ENCODE measurements at regions not wholly inside any gene's neighbourhood (a gene's known extent, or its start where the extent isn't known, plus 50 kb on each side); places are given as distances from the start of the nearest gene placed in this dataset.
"Not testable (repeated sequence)": the region's sequence is repeated elsewhere in the genome, so short reads cannot be mapped to it uniquely, and the experiment has no call there.

DNA sequence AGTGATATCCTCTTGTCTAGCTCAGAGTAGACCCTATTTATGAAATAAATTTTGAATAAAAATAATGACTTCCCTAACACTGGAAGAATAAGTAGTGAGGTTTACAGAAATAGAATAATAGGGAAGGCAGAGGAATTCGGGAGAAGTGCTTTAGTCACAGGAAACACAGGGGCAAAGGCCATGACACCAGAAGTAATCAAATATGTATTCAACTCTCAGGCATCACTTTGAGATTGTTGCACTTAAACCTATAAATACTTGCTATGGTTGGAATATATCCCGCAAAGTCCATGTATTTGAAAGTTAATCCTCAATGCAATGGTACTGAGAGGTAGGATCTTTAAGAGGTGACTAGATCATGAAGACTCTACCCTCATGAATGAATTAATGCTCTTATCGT, 166.8 kb downstream of the YIPF5 start:
- no peak for DNase-seq (ENCODE audit: low spot score)

- no peak for DNase-seq (ENCODE audit: low spot score)
These were observed 166.3 kb downstream of the YIPF5 start for GRCh38 chr5:144004146-144004545.

- DNase-seq (ENCODE audit: low spot score), result no peak
These were observed 165.7 kb downstream of the YIPF5 start for GRCh38 chr5:144004751-144005150.

DNA sequence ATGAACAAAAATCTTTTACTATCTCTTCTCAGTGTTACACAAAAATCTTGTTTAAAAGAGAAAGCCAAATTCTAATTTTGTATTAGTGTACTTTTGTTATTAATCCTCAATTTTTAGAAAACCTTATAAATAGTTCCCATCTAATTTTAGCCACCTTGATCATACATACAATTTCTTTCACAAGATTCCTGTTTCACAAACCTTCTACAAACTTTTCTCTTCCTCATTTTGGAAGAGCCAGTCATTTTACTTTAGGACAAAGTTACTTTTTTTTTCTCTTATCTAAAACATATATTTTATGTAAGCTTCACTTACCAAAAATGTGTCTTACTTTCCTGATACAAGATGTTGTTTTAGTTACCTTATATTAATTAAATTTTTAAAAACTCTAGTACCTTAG, 161.3 kb downstream of the YIPF5 start:
- DNase-seq (ENCODE audit: low spot score), result no peak

DNA sequence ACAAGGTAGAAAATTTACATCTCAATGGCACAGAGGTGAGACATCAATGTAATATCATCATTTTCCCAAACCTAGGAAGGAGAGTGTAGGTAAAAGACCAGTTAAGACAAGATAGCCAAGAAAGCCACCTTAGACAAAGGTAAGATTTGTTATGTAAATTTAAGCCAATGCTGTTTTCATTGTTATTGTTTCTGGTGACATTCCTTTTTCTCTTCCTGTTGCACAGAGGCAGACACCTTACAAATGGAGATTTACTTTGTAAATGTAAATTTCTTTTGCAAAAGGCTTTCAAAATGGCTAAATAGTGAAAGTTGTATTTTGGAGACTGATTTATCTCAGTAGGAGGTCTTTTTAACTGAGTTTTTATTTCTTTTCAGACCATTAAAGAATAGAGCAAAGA, 159.1 kb downstream of the YIPF5 start:
- DNase-seq (ENCODE audit: low spot score), result no peak

- no peak for DNase-seq (ENCODE audit: low spot score)
These were observed 156.6 kb downstream of the YIPF5 start for GRCh38 chr5:144013816-144014215.

- no peak for DNase-seq (ENCODE audit: low spot score)
These were observed 154.5 kb downstream of the YIPF5 start for GRCh38 chr5:144015961-144016360.

DNA sequence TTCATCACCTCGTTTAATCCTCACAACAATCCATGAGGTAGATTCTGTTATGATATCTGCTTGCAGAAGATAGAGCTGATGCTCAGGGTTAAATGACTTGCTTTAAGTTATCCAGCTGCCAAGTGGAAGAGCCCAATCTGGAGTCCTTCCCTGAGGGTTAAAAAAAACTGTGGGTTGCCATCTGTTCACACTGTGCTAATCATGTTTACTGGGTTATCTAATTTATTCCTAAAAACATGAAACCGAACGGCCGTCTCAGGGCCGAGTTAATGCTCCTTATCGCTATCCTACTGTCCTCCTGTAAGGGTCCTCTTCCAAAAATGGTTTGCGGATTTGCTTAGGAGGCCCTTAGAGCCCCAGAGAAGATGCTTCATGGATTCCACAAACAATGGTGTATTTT, 153.3 kb downstream of the YIPF5 start:
- no peak for DNase-seq (ENCODE audit: low spot score)

GRCh38 chr5:144017631-144018030, 152.8 kb downstream of the YIPF5 start:
- DNase-seq (ENCODE audit: low spot score), result no peak

DNA sequence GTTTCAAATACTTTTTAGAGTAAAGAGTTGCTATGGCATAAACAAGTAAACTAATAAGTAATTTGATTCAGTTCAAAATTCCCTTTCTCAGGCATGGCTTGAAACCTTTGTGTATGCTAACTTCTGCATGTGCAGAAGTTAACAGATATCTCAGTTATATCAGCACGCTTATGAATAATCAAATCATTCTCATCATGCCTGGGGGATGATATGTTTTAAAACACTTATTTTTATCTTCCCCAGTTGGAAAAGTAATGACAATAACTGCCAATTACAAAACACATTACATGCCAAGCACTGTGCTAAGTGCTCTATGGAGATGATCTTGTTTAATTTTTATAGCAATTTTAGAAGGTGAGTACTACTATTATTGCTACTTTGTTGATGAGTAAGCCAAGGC, 146.4 kb downstream of the YIPF5 start:
- no peak for DNase-seq (ENCODE audit: low spot score)

DNA sequence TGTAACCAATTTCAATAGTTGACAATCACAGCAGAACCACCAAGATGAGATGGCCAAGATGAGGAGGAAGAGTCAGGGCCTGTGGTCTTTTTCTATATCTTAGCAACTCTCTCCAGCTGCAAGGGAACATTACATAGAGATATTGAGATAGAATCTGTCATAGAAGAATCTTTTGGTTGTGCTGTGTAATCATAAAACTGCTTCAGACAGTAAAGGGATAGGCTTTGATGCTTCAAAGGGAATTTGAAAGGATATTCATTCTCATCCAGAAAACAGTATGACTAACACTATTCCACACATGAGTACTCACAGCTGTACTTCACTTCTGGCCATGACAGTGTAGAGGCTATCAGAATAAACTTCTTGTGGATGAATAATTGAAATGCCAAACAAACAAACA, 145.9 kb downstream of the YIPF5 start:
- DNase-seq (ENCODE audit: low spot score), result no peak

GRCh38 chr5:144026286-144026685, 144.2 kb downstream of the YIPF5 start:
- no peak for DNase-seq (ENCODE audit: low spot score)

DNA sequence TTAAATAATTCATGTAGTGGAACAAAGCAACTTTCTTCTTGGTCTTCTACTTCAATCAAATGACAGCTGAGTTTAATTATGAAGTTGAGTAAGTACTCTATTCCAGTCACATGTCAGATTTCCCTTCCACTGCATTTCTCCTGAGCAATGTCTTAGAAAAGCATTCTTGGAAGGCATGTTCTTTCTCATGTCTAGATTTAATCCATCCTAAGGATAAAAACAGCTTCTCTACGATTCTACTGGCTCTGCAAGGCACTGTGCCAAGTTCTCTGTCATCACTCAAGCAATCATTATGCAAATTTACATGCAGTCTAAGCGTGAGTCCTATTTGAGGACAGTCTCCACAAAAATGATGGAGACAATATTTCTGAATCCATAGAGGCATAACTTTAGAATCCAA, 142.4 kb downstream of the YIPF5 start:
- no peak for DNase-seq (ENCODE audit: low spot score)

GRCh38 chr5:144028636-144029035, 141.8 kb downstream of the YIPF5 start:
- no peak for DNase-seq (ENCODE audit: low spot score)

DNA sequence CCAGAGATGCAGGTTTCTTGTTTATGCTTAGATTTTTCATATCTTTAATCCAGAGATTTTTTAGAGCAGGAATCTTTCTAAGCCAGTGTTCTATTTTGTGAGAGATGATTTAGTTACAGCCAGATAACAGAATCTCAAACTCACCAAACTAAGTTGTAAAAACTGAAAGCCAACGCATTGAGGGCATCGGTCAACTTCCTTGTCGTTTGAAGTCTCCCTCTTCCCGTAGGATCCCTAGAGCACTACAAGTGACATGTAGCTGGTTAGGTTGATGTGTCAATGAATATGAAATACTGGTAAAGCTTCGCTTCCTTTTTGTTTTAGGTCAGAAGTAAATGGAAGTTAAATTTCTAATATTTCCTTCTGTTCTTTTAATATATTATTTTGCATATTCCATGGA, 139.6 kb downstream of the YIPF5 start:
- no peak for DNase-seq (ENCODE audit: low spot score)

DNA sequence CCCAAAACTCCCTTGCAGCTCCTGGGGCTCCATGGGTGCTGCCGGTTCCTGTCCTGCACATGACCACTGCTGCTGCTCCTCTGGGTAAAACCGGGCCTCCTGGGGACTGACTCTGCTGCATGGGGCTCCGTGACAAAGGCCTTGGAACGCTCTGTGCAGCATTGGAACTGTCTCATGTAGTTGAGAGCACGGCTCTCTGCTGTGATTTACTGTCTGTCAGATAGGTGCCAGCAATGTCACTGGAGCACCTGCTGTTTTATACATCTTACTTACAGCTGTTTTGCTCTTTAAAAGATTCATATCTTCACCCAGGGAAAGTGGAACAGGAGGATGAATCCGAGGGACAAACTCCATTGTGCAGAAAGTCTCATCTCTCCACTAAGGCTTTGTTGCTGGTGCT, 138.1 kb downstream of the YIPF5 start:
- no peak for DNase-seq (ENCODE audit: low spot score)

DNA sequence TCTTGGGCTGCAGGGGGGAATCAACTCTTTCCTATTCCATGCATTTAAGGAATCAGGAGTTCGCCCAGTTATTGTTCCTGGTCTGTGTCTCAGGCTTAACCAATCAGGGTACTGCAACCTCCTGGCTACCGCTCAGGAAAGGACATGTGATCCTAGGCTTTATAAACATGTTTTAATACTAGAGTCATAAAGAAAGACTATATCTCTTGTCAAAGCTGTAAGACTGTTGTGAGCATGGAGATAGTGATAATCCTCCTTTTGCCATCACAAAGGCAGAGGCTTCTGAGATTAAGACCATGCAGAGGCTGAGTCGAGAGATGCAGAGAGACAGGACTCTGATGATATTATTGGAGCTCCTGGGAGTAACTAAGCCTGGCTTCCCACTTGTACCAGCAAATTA, 137.0 kb downstream of the YIPF5 start:
- DNase-seq (ENCODE audit: low spot score), result no peak

GRCh38 chr5:144035046-144035740, 135.3 kb downstream of the YIPF5 start:
- no peak for DNase-seq (ENCODE audit: low spot score)

- DNase-seq (ENCODE audit: low spot score), result no peak
These were observed 134.0 kb downstream of the YIPF5 start for GRCh38 chr5:144036476-144036875.

DNA sequence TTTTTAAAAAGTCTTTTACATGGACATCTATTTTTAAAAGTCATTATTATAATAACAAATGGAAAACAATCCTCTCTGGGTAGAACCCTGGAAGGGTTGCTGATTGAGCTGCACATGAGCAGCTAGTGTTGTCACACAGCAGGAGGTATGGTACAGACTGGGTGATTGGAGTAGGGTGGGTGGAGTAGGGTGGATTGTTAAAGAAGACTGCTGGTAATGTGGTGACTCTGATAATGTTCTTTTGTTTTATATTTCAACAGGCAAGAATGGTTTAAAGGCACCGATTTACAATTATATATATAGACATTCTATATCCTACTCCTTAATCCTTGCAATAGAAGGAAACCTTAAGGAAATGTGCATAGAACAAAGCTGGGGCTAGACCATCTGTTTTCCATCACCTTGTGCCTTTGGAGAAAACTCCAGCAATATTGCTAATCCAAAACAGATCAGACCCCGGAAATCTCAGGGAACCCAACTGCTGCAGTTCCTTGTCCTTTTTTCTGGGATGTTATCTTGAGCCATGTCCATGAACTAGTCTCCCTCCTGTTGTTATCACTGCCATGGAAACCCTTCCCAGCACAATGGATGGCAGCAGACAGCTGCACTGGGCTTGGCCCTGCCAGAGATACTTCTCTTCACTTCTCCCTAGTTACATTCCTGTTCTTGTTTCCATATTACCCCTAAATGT, 129.7 kb downstream of the YIPF5 start:
- no peak for DNase-seq (ENCODE audit: low spot score)

DNA sequence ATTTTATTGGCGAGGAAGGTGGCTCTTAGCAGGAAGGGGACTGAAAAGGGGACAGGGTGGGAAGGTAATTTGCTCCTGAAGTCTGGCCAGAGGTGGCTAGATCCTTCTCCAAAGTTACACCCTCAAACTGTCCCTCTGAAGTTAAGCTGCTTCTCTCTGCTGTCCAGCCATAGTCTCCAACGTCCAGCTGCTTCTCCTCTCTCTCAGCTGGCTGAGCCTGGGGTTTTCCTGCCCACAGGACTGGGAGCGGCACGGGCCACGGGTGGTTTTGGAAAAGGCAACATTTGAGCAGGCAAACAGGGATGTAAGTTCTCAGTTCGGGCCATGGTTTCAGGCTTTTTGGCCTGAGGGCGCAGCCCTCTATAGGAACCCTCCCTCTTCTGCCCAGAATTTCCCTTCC, 128.3 kb downstream of the YIPF5 start:
- DNase-seq (ENCODE audit: low spot score), result no peak

DNA sequence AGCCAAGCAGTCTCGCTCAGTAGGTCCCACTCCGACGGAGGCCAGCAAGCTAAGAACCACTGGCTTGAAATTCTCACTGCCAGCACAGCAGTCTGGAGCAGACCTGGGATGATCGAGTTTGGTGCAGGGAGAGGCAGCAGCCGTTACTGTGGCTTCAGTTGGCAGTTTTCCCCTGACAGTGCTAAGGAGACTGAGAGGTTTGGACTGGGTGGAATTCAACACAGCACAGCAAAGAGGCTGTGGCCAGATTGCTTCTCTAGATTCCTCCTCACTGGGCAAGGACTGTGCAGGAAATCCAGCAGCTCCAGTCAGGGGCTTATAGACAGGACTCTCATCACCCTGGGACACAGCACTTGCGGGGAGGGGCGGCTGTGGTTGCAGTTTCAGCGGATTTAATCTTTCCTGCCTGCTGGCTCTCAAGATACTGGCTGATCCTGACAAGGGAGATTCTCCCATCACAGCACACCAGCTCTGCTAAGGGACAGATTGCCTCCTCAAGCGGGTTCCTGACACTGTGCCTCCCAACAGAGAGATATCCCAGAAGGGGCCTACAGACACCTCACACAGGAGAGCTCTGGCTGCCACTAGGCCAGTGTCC, 122.1 kb downstream of the YIPF5 start:
- no peak for DNase-seq (ENCODE audit: low spot score)

- not testable (repeated sequence) for DNase-seq (ENCODE audit: low spot score)
These were observed 115.1 kb downstream of the YIPF5 start for GRCh38 chr5:144055391-144055790.
